Gastroesophageal sphincter (tissue), 3 donors: ENCODE measurements at regions not wholly inside any gene's neighbourhood (a gene's known extent, or its start where the extent isn't known, plus 50 kb on each side); places are given as distances from the start of the nearest gene placed in this dataset.
"Not testable (repeated sequence)": the region's sequence is repeated elsewhere in the genome, so short reads cannot be mapped to it uniquely, and the experiment has no call there.

Source experiments
- CTCF ChIP-seq, 4 experiments: fragments of 200-600 bp in 2 of 4; fragments of 450-650 bp in 2 of 4; sonication (generic) in 1 of 4; IDR thresholded peaks; one replicate each; pipeline ENCODE4 v1.5.1; 2017 to 2019; ENCODE audit warnings: antibody characterized with exemption in 4 of 4, mild to moderate bottlenecking in 2 of 4, moderate library complexity in 2 of 4
- POLR2A ChIP-seq, 2 donors: fragments of 450-650 bp; IDR thresholded peaks; one replicate each; pipeline ENCODE4 v1.6.1; 2017; ENCODE audit warnings: antibody characterized with exemption in 2 of 2, mild to moderate bottlenecking in 2 of 2, moderate library complexity in 1 of 2

DNA sequence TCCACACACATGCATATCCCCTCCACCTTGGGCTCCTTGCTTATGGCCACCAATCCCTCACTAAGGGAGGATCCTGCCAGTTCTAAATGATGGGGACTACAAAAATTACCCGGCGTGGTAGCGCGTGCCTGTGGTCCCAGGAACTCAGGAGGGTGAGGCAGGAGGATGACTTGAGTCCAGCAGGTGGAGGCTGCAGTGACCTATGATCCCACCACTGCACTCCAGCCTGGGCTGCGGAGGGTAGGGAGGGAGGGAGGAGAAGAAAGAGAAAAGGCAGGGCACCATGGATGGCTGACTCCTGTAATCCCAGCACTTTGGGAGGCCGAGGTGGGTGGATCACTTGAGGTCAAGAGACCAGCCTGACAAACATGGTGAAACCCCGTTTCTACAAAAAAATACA lies 66.0 kb upstream of the SPN start:
- TF ChIP-seq POLR2A, CTCF (IDR thresholded peaks at IDR 0.05): not testable (repeated sequence)
